Stimulated activated CD4-positive, alpha-beta T cell treated with anti-CD3 and anti-CD28 coated beads, Interleukin-1b, Interleukin-23, amount 100 ng/mL, for 24 hours (primary cell): ENCODE measurements at regions not wholly inside any gene's neighbourhood (a gene's known extent, or its start where the extent isn't known, plus 50 kb on each side); places are given as distances from the start of the nearest gene placed in this dataset.
"Not testable (repeated sequence)": the region's sequence is repeated elsewhere in the genome, so short reads cannot be mapped to it uniquely, and the experiment has no call there.

Experiments used
- DNase-seq, 4 experiments: peaks; one replicate each; pipeline ENCODE4 v3.0.0-alpha.2; 2020; ENCODE audit warnings: low read depth in 4 of 4, low spot score in 1 of 4

- DNase-seq = no peak
Measured at GRCh38 chr15:31585240-31585639, 258.6 kb downstream of the KLF13 start.

- DNase-seq = no peak
Measured at GRCh38 chr15:31586841-31587240, 260.2 kb downstream of the KLF13 start.

GRCh38 chr15:31587583-31587982 lies 260.9 kb downstream of the KLF13 start:
- no peak for DNase-seq

- no peak for DNase-seq
Measured at GRCh38 chr15:31590609-31591008, 264.0 kb downstream of the KLF13 start.

GRCh38 chr15:31591908-31592307 lies 265.3 kb downstream of the KLF13 start:
- no peak for DNase-seq

GRCh38 chr15:31597466-31597865 lies 270.8 kb downstream of the KLF13 start:
- DNase-seq = no peak

GRCh38 chr15:31598620-31599019 lies 272.0 kb downstream of the KLF13 start:
- DNase-seq = no peak

- DNase-seq = no peak
Measured at GRCh38 chr15:31605467-31605931, 278.9 kb downstream of the KLF13 start.

- no peak for DNase-seq
Measured at GRCh38 chr15:31606194-31606669, 279.6 kb downstream of the KLF13 start.

GRCh38 chr15:31606931-31607497 lies 280.4 kb downstream of the KLF13 start:
- no peak for DNase-seq

GRCh38 chr15:31607656-31608055 lies 281.0 kb downstream of the KLF13 start:
- DNase-seq = no peak

- no peak for DNase-seq
Measured at GRCh38 chr15:31609258-31609681, 282.6 kb downstream of the KLF13 start.

GRCh38 chr15:31609906-31610305 lies 283.3 kb downstream of the KLF13 start:
- no peak for DNase-seq

GRCh38 chr15:31615643-31616415 lies 289.2 kb downstream of the KLF13 start:
- DNase-seq = no peak

- DNase-seq = not testable (repeated sequence)
Measured at GRCh38 chr15:31623297-31623696, 296.7 kb downstream of the KLF13 start.

GRCh38 chr15:31624115-31624514 lies 297.5 kb downstream of the KLF13 start:
- DNase-seq = not testable (repeated sequence)

- not testable (repeated sequence) for DNase-seq
Measured at GRCh38 chr15:31635715-31636114, 309.1 kb downstream of the KLF13 start.

GRCh38 chr15:31636911-31637310 lies 310.3 kb downstream of the KLF13 start:
- DNase-seq = not testable (repeated sequence)

GRCh38 chr15:31643955-31644354 lies 317.3 kb downstream of the KLF13 start:
- not testable (repeated sequence) for DNase-seq

GRCh38 chr15:31644761-31645160 lies 318.1 kb downstream of the KLF13 start:
- DNase-seq = not testable (repeated sequence)

GRCh38 chr15:31647337-31647826 lies 320.7 kb downstream of the KLF13 start:
- not testable (repeated sequence) for DNase-seq

GRCh38 chr15:31649634-31650033 lies 323.0 kb downstream of the KLF13 start:
- DNase-seq = not testable (repeated sequence)
